ENCODE measurements at regions not wholly inside any gene's neighbourhood (a gene's known extent, or its start where the extent isn't known, plus 50 kb on each side); places are given as distances from the start of the nearest gene placed in this dataset.

- TF ChIP-seq ELF4 (IDR thresholded peaks at IDR 0.05) (no peak), BHLHE40 (IDR thresholded peaks at IDR 0.05; ENCODE audit: borderline replicate concordance) (no peak), TARDBP (IDR thresholded peaks at IDR 0.05) (no peak), ZNF384 (IDR thresholded peaks at IDR 0.05) (no peak), FOXK2 (IDR thresholded peaks at IDR 0.05) (no peak), FOXA1 (IDR thresholded peaks at IDR 0.05) (no peak), PKNOX1 (IDR thresholded peaks at IDR 0.05) (no peak)
Measured at GRCh38 chr7:13169356-13169755, 481.9 kb downstream of the ARL4A start.

Data from HEK293T (cell line).